KMS-11 (cell line): ENCODE measurements at regions not wholly inside any gene's neighbourhood (a gene's known extent, or its start where the extent isn't known, plus 50 kb on each side); places are given as distances from the start of the nearest gene placed in this dataset.

ENCODE experiments used
- H2AFZ ChIP-seq: fragments of 200-600 bp; sonication (generic); 2 replicates; pipeline ENCODE4 v1.6.1; 2016; ENCODE audit warnings: antibody characterized with exemption, mixed run types, low read depth
- H3K27ac ChIP-seq: fragments of 200-600 bp; sonication (generic); 2 replicates; pipeline ENCODE4 v1.6.1; 2016; ENCODE audit warnings: mild to moderate bottlenecking, mixed run types
- H3K27me3 ChIP-seq: fragments of 200-600 bp; sonication (generic); 2 replicates; pipeline ENCODE4 v1.6.1; 2017; ENCODE audit warnings: mild to moderate bottlenecking, low read depth, mixed run types, moderate library complexity; ENCODE audit not compliant: insufficient read depth
- H3K36me3 ChIP-seq: fragments of 200-600 bp; sonication (generic); 2 replicates; pipeline ENCODE4 v1.6.1; 2017; ENCODE audit warnings: mild to moderate bottlenecking, mixed run types; ENCODE audit not compliant: insufficient read depth
- H3K4me1 ChIP-seq: fragments of 200-600 bp; sonication (generic); 2 replicates; pipeline ENCODE4 v1.6.1; 2016; ENCODE audit warnings: mild to moderate bottlenecking, low read depth, mixed run types; ENCODE audit not compliant: poor library complexity, severe bottlenecking
- H3K4me2 ChIP-seq: fragments of 200-600 bp; sonication (generic); 2 replicates; pipeline ENCODE4 v1.7.0; 2016; ENCODE audit warnings: mild to moderate bottlenecking, mixed run types
- H3K4me3 ChIP-seq: fragments of 200-600 bp; sonication (generic); IDR thresholded peaks from 2 replicates; pipeline ENCODE4 v1.6.1; 2017; ENCODE audit warnings: low read depth, low read length, mixed read lengths; ENCODE audit not compliant: insufficient read depth
- H3K79me2 ChIP-seq: fragments of 200-600 bp; sonication (generic); 2 replicates; pipeline ENCODE4 v1.6.1; 2016; ENCODE audit warnings: low read depth, mixed run types; ENCODE audit not compliant: insufficient read depth
- H3K9ac ChIP-seq: fragments of 200-600 bp; sonication (generic); 2 replicates; pipeline ENCODE4 v1.6.1; 2016; ENCODE audit warnings: mild to moderate bottlenecking, mixed run types
- H4K20me1 ChIP-seq: fragments of 200-600 bp; sonication (generic); 2 replicates; pipeline ENCODE4 v1.6.1; 2016; ENCODE audit warnings: mild to moderate bottlenecking, mixed run types; ENCODE audit not compliant: insufficient read depth
- TF ChIP-seq, protein P1 (sequence below): fragments of 200-600 bp; sonication (generic); conservative IDR thresholded peaks from 2 replicates; pipeline ENCODE4 v1.6.1; 2017; ENCODE audit warnings: low read depth, mild to moderate bottlenecking, antibody characterized with exemption, low read length, moderate library complexity, mixed read lengths

DNA sequence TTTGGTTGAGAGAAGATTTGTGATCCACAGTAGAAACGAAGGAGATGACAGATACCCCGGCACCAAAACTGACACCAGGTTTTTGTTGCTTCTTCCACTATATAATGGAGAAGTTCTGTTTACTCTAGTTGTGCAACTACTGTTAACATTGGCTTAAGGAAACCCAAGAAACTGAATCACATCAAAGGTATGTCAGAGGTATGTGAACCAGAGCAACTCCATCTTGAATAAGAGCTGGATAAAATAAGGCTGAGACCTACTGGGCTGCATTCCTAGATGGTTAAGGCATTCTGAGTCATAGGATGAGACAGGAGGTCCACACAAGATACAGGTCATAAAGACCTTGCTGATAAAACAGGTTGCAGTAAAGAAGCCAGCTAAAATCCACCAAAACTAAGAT, 173.7 kb upstream of the CAMK1G start:
- Histone ChIP-seq H2AFZ (no peak overlapping the region), H3K36me3 (no peaks in the 10 kb centered on the region), H3K4me1 (no peaks in the 10 kb centered on the region), H3K4me3 (no peak overlapping the region), H4K20me1 (no peaks in the 10 kb centered on the region), H3K27me3 (no peaks in the 10 kb centered on the region), H3K4me2 (no peak overlapping the region), H3K9ac (no peak overlapping the region), H3K27ac (no peak overlapping the region), H3K79me2 (no peaks in the 10 kb centered on the region)
- TF ChIP-seq, protein P1, sequence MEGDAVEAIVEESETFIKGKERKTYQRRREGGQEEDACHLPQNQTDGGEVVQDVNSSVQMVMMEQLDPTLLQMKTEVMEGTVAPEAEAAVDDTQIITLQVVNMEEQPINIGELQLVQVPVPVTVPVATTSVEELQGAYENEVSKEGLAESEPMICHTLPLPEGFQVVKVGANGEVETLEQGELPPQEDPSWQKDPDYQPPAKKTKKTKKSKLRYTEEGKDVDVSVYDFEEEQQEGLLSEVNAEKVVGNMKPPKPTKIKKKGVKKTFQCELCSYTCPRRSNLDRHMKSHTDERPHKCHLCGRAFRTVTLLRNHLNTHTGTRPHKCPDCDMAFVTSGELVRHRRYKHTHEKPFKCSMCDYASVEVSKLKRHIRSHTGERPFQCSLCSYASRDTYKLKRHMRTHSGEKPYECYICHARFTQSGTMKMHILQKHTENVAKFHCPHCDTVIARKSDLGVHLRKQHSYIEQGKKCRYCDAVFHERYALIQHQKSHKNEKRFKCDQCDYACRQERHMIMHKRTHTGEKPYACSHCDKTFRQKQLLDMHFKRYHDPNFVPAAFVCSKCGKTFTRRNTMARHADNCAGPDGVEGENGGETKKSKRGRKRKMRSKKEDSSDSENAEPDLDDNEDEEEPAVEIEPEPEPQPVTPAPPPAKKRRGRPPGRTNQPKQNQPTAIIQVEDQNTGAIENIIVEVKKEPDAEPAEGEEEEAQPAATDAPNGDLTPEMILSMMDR, result no peak

DNA sequence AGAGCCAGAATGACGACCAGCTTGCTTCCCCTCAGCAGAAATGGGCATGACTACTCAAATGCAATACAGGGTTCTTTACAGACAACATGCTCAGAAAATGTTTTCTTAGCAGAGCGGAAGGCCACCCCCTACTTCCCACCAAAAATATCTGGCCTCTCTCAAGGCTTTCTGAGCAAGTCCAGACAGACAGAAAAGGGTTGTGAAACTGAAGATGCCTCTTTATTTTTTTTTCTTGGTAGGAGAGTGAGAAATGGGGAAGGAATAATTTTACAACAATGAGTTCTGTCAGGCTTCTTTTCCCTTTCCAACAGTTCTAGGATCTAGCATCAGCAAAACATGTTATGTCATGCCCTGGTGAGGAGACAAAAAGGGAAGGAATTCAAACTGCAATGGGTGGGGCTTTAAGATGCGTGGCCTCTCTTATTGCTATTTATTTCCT, 172.0 kb upstream of the CAMK1G start:
- TF ChIP-seq, protein P1, result no peak
- no peaks in the 10 kb centered on the region for H3K79me2 ChIP-seq
- no peaks in the 10 kb centered on the region for H4K20me1 ChIP-seq
- no peak overlapping the region for H3K4me2 ChIP-seq
- H3K27ac ChIP-seq, result no peak overlapping the region
- no peak overlapping the region for H3K4me3 ChIP-seq
- no peak overlapping the region for H2AFZ ChIP-seq
- H3K36me3 ChIP-seq, result no peaks in the 10 kb centered on the region
- no peaks in the 10 kb centered on the region for H3K27me3 ChIP-seq
- no peaks in the 10 kb centered on the region for H3K4me1 ChIP-seq
- no peak overlapping the region for H3K9ac ChIP-seq

GRCh38 chr1:209412036-209412435, 171.5 kb upstream of the CAMK1G start:
- no peaks in the 10 kb centered on the region for H3K4me1 ChIP-seq
- H3K79me2 ChIP-seq, result no peaks in the 10 kb centered on the region
- TF ChIP-seq, protein P1, result no peak
- no peak overlapping the region for H3K27ac ChIP-seq
- H4K20me1 ChIP-seq, result no peaks in the 10 kb centered on the region
- no peak overlapping the region for H3K9ac ChIP-seq
- no peak overlapping the region for H3K4me3 ChIP-seq
- H3K36me3 ChIP-seq, result no peaks in the 10 kb centered on the region
- no peak overlapping the region for H2AFZ ChIP-seq
- H3K4me2 ChIP-seq, result no peak overlapping the region
- no peaks in the 10 kb centered on the region for H3K27me3 ChIP-seq

DNA sequence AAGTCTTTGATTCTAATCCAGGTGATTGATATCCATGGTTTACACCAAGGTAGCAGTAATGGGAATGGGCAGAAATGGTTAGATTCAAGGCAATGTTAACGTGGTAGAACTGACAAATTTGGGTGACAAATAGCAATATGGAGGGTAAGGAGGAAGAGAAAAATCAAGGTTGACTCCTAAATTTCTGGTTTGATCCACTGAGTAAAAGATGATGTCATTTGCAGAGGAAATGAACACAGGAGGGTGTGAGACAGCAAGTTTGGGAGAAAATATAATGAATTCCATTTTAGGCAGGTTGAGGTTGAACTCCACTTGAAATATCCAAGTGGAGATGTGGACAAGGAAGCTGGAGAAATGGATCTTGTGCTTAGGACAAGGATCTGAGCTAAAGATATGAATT, 170.9 kb upstream of the CAMK1G start:
- Histone ChIP-seq H3K4me3 (no peak overlapping the region), H3K9ac (no peak overlapping the region), H3K27ac (no peak overlapping the region), H3K36me3 (no peaks in the 10 kb centered on the region), H3K79me2 (no peaks in the 10 kb centered on the region), H3K4me2 (no peak overlapping the region), H2AFZ (no peak overlapping the region), H3K27me3 (no peaks in the 10 kb centered on the region), H3K4me1 (no peaks in the 10 kb centered on the region), H4K20me1 (no peaks in the 10 kb centered on the region)
- TF ChIP-seq, protein P1, result no peak
